SU-DHL-6 (cell line): ENCODE measurements at regions not wholly inside any gene's neighbourhood (a gene's known extent, or its start where the extent isn't known, plus 50 kb on each side); places are given as distances from the start of the nearest gene placed in this dataset.

Experiments used
- H2AFZ ChIP-seq: fragments of 200-600 bp; sonication (generic); 2 replicates; pipeline ENCODE4 v1.6.1; 2014; ENCODE audit warnings: low read depth, mild to moderate bottlenecking, moderate library complexity, mixed read lengths, antibody characterized with exemption, low read length; ENCODE audit not compliant: severe bottlenecking
- H3F3A ChIP-seq: fragments of 200-600 bp; shearing (Covaris generic); 2 replicates; pipeline ENCODE4 v1.6.0; 2016; ENCODE audit warnings: antibody characterized with exemption, mild to moderate bottlenecking; ENCODE audit not compliant: insufficient read depth
- H3K27ac ChIP-seq: fragments of 200-600 bp; sonication (generic); 2 replicates; pipeline ENCODE4 v1.5.1; 2016; ENCODE audit warnings: low read depth, mild to moderate bottlenecking, low read length, moderate library complexity, mixed read lengths
- H3K27me3 ChIP-seq: fragments of 200-600 bp; sonication (generic), shearing (Covaris generic); 2 replicates; pipeline ENCODE4 v1.6.0; 2014; ENCODE audit warnings: mild to moderate bottlenecking, low read length
- H3K36me3 ChIP-seq: fragments of 200-600 bp; sonication (generic); 2 replicates; pipeline ENCODE4 v1.6.1; 2014; ENCODE audit warnings: mild to moderate bottlenecking, low read length, mixed read lengths
- H3K4me2 ChIP-seq: fragments of 300-600, 200-600 bp; shearing (Covaris generic), sonication (generic); 2 replicates; pipeline ENCODE4 v1.6.0; 2014; ENCODE audit warnings: low read length, low read depth, mild to moderate bottlenecking; ENCODE audit not compliant: poor library complexity, severe bottlenecking
- H3K4me3 ChIP-seq: fragments of 200-600 bp; sonication (generic); 2 replicates; pipeline ENCODE4 v1.5.1; 2014; ENCODE audit warnings: antibody characterized with exemption, low read length, mild to moderate bottlenecking, mixed read lengths; ENCODE audit not compliant: insufficient read depth, poor library complexity, severe bottlenecking
- H3K79me2 ChIP-seq: fragments of 200-600 bp; sonication (generic); 2 replicates; pipeline ENCODE4 v1.6.1; 2014; ENCODE audit warnings: mild to moderate bottlenecking, low read length, moderate library complexity; ENCODE audit not compliant: insufficient read depth
- H3K9ac ChIP-seq: fragments of 200-600 bp; sonication (generic); 2 replicates; pipeline ENCODE4 v1.7.0; 2014; ENCODE audit warnings: mild to moderate bottlenecking, low read length
- H3K9me2 ChIP-seq: fragments of 200-600 bp; sonication (generic); replicated peaks from 2 replicates; pipeline ENCODE4 v1.6.1; 2014; ENCODE audit warnings: low read length; ENCODE audit not compliant: insufficient read depth
- H3K9me3 ChIP-seq: fragments of 200-600 bp; sonication (generic); 2 replicates; pipeline ENCODE4 v1.6.1; 2014; ENCODE audit warnings: low read length, mixed read lengths; ENCODE audit not compliant: insufficient read depth
- H4K20me1 ChIP-seq: fragments of 200-600 bp; sonication (generic); 2 replicates; pipeline ENCODE4 v1.6.1; 2014; ENCODE audit warnings: low read depth, mild to moderate bottlenecking, antibody characterized with exemption, low read length, moderate library complexity, mixed read lengths
- CTCF ChIP-seq: fragments of 200-600 bp; sonication (generic); IDR thresholded peaks from one replicate; pipeline ENCODE4 v1.5.1; 2017; ENCODE audit warnings: antibody characterized with exemption, mild to moderate bottlenecking, low read length, moderate library complexity; ENCODE audit not compliant: insufficient read depth, poor library complexity, severe bottlenecking
- EZH2phosphoT487 ChIP-seq: fragments of 200-600 bp; sonication (generic), shearing (Covaris generic); conservative IDR thresholded peaks from 2 replicates; pipeline ENCODE4 v1.6.1; 2018; ENCODE audit warnings: mild to moderate bottlenecking, antibody characterized with exemption, low read length, moderate library complexity, mixed read lengths

GRCh38 chr1:102783487-102783886 is 324.8 kb downstream of the COL11A1 start:
- no peak overlapping the region for H3K4me2 ChIP-seq
- H4K20me1 ChIP-seq: no peaks in the 10 kb centered on the region
- no peak overlapping the region for H3K9ac ChIP-seq
- no peak overlapping the region for H2AFZ ChIP-seq
- H3K79me2 ChIP-seq: no peaks in the 10 kb centered on the region
- no peak overlapping the region for H3K27ac ChIP-seq
- no peaks in the 10 kb centered on the region for H3K9me3 ChIP-seq
- H3K4me3 ChIP-seq: no peak overlapping the region
- no peaks in the 10 kb centered on the region for H3K9me2 ChIP-seq
- TF ChIP-seq EZH2phosphoT487 (no peak), CTCF (no peak)
- H3F3A ChIP-seq: no peaks in the 10 kb centered on the region
- H3K27me3 ChIP-seq: no peaks in the 10 kb centered on the region
- no peaks in the 10 kb centered on the region for H3K36me3 ChIP-seq

GRCh38 chr1:102782144-102782543 is 326.2 kb downstream of the COL11A1 start:
- TF ChIP-seq CTCF (no peak), EZH2phosphoT487 (no peak)
- Histone ChIP-seq H3K27ac (no peak overlapping the region), H3K9ac (no peak overlapping the region), H3K9me2 (no peaks in the 10 kb centered on the region), H3K36me3 (no peaks in the 10 kb centered on the region), H3K4me2 (no peak overlapping the region), H3K79me2 (no peaks in the 10 kb centered on the region), H3F3A (no peaks in the 10 kb centered on the region), H3K9me3 (no peaks in the 10 kb centered on the region), H3K4me3 (no peak overlapping the region), H2AFZ (no peak overlapping the region), H4K20me1 (no peaks in the 10 kb centered on the region), H3K27me3 (no peaks in the 10 kb centered on the region)

GRCh38 chr1:102776071-102776470 is 332.3 kb downstream of the COL11A1 start:
- Histone ChIP-seq H3K27me3 (no peaks in the 10 kb centered on the region), H3K9me3 (no peaks in the 10 kb centered on the region), H3F3A (no peaks in the 10 kb centered on the region), H3K9me2 (no peaks in the 10 kb centered on the region), H2AFZ (no peak overlapping the region), H3K9ac (no peak overlapping the region), H3K4me2 (no peak overlapping the region), H3K27ac (no peak overlapping the region), H3K4me3 (no peak overlapping the region), H4K20me1 (no peaks in the 10 kb centered on the region), H3K36me3 (no peaks in the 10 kb centered on the region), H3K79me2 (no peaks in the 10 kb centered on the region)
- TF ChIP-seq CTCF: no peak
- TF ChIP-seq EZH2phosphoT487: no peak

GRCh38 chr1:102772831-102773230 is 335.5 kb downstream of the COL11A1 start:
- Histone ChIP-seq H3F3A (no peaks in the 10 kb centered on the region), H3K9ac (no peak overlapping the region), H2AFZ (no peak overlapping the region), H3K27ac (no peak overlapping the region), H3K36me3 (no peaks in the 10 kb centered on the region), H4K20me1 (no peaks in the 10 kb centered on the region), H3K79me2 (no peaks in the 10 kb centered on the region), H3K9me2 (no peaks in the 10 kb centered on the region), H3K27me3 (no peaks in the 10 kb centered on the region), H3K9me3 (no peaks in the 10 kb centered on the region), H3K4me3 (no peak overlapping the region), H3K4me2 (no peak overlapping the region)
- TF ChIP-seq EZH2phosphoT487: no peak
- TF ChIP-seq CTCF: no peak
